Loucy (cell line): ENCODE measurements at regions not wholly inside any gene's neighbourhood (a gene's known extent, or its start where the extent isn't known, plus 50 kb on each side); places are given as distances from the start of the nearest gene placed in this dataset.

ENCODE experiments used
- H2AFZ ChIP-seq: fragments of 200-600 bp; sonication (generic); 2 replicates; pipeline ENCODE4 v1.6.0; 2016; ENCODE audit warnings: antibody characterized with exemption, mild to moderate bottlenecking, low read length, moderate library complexity
- H3F3A ChIP-seq: fragments of 200-600 bp; 2 replicates; pipeline ENCODE4 v1.6.0; 2016; ENCODE audit warnings: antibody characterized with exemption, low read depth, mild to moderate bottlenecking
- H3K27me3 ChIP-seq: fragments of 200-600 bp; sonication (generic); 2 replicates; pipeline ENCODE4 v1.6.1; 2014; ENCODE audit warnings: low read length, mild to moderate bottlenecking; ENCODE audit not compliant: insufficient read depth, poor library complexity, severe bottlenecking
- H3K36me3 ChIP-seq: fragments of 200-600 bp; sonication (generic); 2 replicates; pipeline ENCODE4 v1.6.1; 2016; ENCODE audit warnings: low read length; ENCODE audit not compliant: insufficient read depth
- H3K4me1 ChIP-seq: fragments of 200-600 bp; sonication (generic); 2 replicates; pipeline ENCODE4 v1.5.1; 2014; ENCODE audit warnings: low read length, mild to moderate bottlenecking; ENCODE audit not compliant: insufficient read depth, poor library complexity, severe bottlenecking
- H3K4me2 ChIP-seq: fragments of 200-600 bp; sonication (generic); 2 replicates; pipeline ENCODE4 v1.6.0; 2014; ENCODE audit warnings: antibody characterized with exemption, low read length, low read depth, mild to moderate bottlenecking; ENCODE audit not compliant: poor library complexity, severe bottlenecking
- H3K4me3 ChIP-seq: fragments of 200-600 bp; sonication (generic); 2 replicates; pipeline ENCODE4 v1.5.1; 2014; ENCODE audit warnings: low read length, mild to moderate bottlenecking, mixed read lengths; ENCODE audit not compliant: poor library complexity, severe bottlenecking
- H3K79me2 ChIP-seq: fragments of 200-600 bp; sonication (generic); 2 replicates; pipeline ENCODE4 v1.6.1; 2014; ENCODE audit warnings: low read length; ENCODE audit not compliant: insufficient read depth
- H3K9ac ChIP-seq: fragments of 200-600 bp; sonication (generic); 2 replicates; pipeline ENCODE4 v1.6.0; 2014; ENCODE audit warnings: mild to moderate bottlenecking, low read depth, low read length, moderate library complexity; ENCODE audit not compliant: poor library complexity, severe bottlenecking
- H3K9me2 ChIP-seq: fragments of 200-600 bp; sonication (generic); replicated peaks from 2 replicates; pipeline ENCODE4 v1.6.1; 2016; ENCODE audit warnings: low read depth, low read length, mixed read lengths
- H3K9me3 ChIP-seq: fragments of 200-600 bp; sonication (generic); 2 replicates; pipeline ENCODE4 v1.6.1; 2014; ENCODE audit warnings: mild to moderate bottlenecking, antibody characterized with exemption, low read length, low read depth; ENCODE audit not compliant: insufficient read depth
- H4K20me1 ChIP-seq: fragments of 200-600 bp; sonication (generic); 2 replicates; pipeline ENCODE4 v1.6.0; 2014; ENCODE audit warnings: antibody characterized with exemption, low read length, mild to moderate bottlenecking; ENCODE audit not compliant: insufficient read depth, poor library complexity, severe bottlenecking
- CTCF ChIP-seq: fragments of 200-600 bp; sonication (generic); conservative IDR thresholded peaks from 2 replicates; pipeline ENCODE4 v1.5.1; 2014; ENCODE audit warnings: mild to moderate bottlenecking, antibody characterized with exemption, low read length
- EZH2phosphoT487 ChIP-seq: fragments of 200-600 bp; IDR thresholded peaks from 2 replicates; pipeline ENCODE4 v1.6.1; 2018; ENCODE audit warnings: antibody characterized with exemption, mild to moderate bottlenecking, moderate library complexity, borderline replicate concordance

- no peak overlapping the region for H2AFZ ChIP-seq
- H3K4me2 ChIP-seq, result no peak overlapping the region
- H4K20me1 ChIP-seq, result no peaks in the 10 kb centered on the region
- H3K4me3 ChIP-seq, result no peak overlapping the region
- TF ChIP-seq EZH2phosphoT487 (no peak), CTCF (no peak)
- no peaks in the 10 kb centered on the region for H3K9me3 ChIP-seq
- H3K36me3 ChIP-seq, result no peaks in the 10 kb centered on the region
- no peaks in the 10 kb centered on the region for H3F3A ChIP-seq
- no peak overlapping the region for H3K9ac ChIP-seq
- no peaks in the 10 kb centered on the region for H3K79me2 ChIP-seq
- H3K4me1 ChIP-seq, result no peaks in the 10 kb centered on the region
- H3K9me2 ChIP-seq, result no peaks in the 10 kb centered on the region
- H3K27me3 ChIP-seq, result no peaks in the 10 kb centered on the region
Observed at GRCh38 chr5:125236981-125237380, 490.5 kb upstream of the ZNF608 start.

GRCh38 chr5:125244531-125244930 is 498.1 kb upstream of the ZNF608 start:
- Histone ChIP-seq H3K4me1 (no peaks in the 10 kb centered on the region), H2AFZ (no peak overlapping the region), H4K20me1 (no peaks in the 10 kb centered on the region), H3K9me3 (no peaks in the 10 kb centered on the region), H3K79me2 (no peaks in the 10 kb centered on the region), H3K4me2 (no peak overlapping the region), H3K9ac (no peak overlapping the region), H3F3A (no peaks in the 10 kb centered on the region), H3K27me3 (no peaks in the 10 kb centered on the region), H3K4me3 (no peak overlapping the region), H3K36me3 (no peaks in the 10 kb centered on the region), H3K9me2 (no peaks in the 10 kb centered on the region)
- TF ChIP-seq EZH2phosphoT487, result no peak
- no peak for TF ChIP-seq CTCF

- Histone ChIP-seq H3K27me3 (no peaks in the 10 kb centered on the region), H3F3A (no peaks in the 10 kb centered on the region), H3K9ac (no peak overlapping the region), H3K9me3 (no peaks in the 10 kb centered on the region), H3K36me3 (no peaks in the 10 kb centered on the region), H3K4me3 (no peak overlapping the region), H3K4me1 (no peaks in the 10 kb centered on the region), H3K9me2 (no peaks in the 10 kb centered on the region), H2AFZ (no peak overlapping the region), H3K79me2 (no peaks in the 10 kb centered on the region), H3K4me2 (no peak overlapping the region), H4K20me1 (no peaks in the 10 kb centered on the region)
- TF ChIP-seq CTCF (no peak), EZH2phosphoT487 (no peak)
Observed at GRCh38 chr5:125245216-125245615, 498.8 kb upstream of the ZNF608 start.
